ENCODE measurements at regions not wholly inside any gene's neighbourhood (a gene's known extent, or its start where the extent isn't known, plus 50 kb on each side); places are given as distances from the start of the nearest gene placed in this dataset.

DNA sequence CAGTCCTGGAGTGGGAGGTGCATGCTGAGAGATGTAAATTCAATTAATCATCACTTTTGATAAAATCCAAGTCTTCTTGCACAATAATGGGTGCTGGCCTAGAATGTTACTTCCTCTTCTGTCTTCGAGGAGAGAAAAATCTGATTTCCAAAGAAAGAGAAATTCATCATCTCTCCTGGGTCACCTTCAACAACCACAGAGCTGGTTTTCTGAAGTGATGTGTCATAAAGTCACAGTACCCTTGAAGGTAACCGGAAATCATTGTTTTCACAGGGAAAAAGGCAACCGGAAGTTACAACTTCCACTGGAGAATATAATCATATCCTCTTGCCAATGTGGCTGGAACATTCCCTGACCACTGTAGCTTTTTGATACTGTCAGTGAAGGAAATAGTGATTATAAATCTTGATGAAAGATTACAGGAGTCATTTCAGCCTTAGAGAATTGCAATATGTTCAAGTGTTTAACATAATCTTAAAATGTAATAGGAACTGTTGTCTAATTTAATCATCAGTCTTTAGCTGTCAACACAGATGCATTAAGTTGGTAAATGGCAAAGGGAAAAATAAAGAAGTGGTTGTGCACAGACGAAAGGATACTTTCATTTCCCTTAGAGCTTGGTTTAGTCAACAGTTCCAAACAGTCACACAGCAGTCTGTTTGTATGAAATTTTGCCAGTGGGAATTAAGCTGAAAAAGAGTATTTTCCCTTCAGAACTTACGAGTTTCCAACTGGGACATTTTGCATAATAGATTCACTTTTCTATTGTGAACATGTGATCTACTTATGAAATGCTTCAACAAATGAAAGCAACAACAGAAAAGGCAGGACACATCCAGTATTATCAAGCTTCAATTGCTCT, 106.5 kb upstream of the SLC4A7 start:
- DNase-seq = no peak

- DNase-seq = no peak
Measured at GRCh38 chr3:27589795-27590194, 105.6 kb upstream of the SLC4A7 start.

DNA sequence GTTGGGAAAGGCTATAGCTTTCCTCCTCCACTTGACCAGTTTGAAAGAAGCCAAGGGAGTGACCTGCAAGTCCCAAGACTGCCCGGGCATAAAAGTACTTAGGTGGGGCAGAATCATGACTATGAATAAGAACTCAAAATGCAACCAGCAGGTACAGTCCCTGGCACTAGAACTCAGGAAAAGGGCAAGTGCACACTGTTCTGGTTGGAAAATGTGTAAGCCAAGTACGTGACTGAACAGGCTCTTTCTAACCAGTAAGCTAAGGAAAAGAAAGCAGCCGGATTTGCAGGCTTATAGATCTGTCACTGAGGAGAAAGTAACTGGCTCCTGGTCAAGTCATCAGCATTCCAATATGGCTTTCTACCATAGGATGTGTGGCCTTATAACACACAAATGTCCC, 101.2 kb upstream of the SLC4A7 start:
- DNase-seq = no peak

DNA sequence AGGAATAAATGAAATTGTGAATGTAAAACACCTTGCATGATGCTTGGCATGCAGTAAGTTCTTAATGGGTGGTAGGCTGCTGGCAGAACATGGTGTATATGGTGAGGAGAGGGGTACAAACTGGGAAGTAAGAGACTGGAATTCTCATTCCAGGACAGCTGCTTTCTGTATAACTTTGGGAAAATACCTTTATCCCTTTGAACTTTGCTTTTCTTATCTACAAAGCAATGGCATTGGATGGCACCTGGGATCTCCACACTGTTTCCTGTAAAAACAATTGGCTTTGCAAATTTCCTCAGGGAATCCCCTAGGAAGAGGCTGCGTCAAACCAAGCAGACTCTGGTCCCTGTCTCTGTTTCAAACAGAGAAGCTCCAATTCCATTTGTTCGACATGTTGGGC, 100.7 kb upstream of the SLC4A7 start:
- DNase-seq = no peak

DNA sequence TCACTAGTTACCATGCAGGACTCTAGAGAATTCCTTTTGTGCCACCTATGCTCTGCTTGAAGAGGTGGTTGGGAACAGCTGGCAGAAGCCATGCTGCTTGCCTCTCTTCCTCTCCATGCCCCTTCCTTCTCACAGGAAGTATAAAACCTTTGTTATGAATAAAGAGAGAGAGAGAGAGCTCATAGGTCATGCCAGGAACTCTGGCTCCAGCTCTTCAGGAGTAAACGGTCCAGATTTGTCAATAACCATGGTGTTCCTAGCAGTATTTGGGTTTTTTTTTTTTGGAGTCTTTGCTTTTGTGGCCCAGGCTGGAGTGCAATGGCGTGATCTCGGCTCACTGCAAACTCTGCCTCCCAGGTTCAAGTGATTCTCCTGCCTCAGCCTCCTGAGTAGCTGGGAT, 97.7 kb upstream of the SLC4A7 start:
- DNase-seq = no peak

DNA sequence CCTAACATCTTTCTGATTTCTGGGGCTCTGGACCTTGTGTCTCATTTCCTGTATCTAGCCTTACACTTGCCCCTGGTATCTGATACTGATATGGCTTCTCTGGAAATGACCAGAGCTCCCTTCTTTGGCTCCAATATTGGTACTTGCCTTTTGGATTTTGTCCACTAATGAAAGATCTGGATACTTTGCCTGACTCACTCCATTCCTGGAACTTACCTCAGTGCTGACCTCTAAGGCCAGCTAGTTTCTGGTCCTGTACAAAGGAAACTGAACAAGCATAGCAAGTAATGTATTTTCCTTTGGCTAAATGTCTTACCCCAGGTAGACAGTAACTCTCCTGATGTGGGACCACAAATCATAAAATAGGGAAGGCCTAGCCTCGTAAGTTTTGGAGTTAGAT, 93.8 kb upstream of the SLC4A7 start:
- no peak for DNase-seq

DNA sequence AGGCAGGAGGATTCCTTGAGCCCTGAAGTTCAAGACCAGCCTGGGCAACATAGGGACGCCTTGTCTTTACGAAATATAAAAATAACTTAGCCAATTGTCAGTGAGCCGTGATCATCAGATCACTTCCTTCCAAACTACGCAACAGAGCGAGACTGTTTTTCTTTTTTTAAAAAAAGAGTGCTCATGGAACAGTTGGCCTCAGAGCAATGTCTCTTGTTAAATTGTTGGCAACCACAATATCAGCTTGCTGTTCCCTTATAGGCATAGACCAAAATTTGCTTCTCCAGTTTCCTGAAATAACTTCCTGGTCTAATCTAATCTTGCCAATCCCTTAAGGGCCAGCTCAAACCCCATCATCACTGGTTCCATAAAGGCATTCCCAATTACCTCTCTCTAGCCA, 93.3 kb upstream of the SLC4A7 start:
- no peak for DNase-seq

DNA sequence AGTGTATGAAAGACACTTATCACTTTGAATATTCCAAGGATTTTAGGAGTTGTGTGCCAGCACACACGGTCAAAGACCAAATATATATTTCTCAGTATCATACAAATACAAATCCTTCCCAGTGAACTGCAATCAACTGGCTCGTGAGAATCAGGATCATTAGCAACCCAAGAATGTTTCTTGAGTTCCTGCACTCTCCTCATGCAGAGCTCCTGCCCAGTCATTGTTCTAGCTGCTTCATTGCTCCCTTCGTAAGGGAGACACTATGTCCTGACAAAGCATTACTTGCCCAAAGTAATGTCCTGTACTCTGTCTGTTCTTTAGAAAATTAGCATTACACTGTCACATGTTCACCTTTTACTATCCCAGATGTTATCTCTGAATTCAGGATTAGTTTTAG, 92.0 kb upstream of the SLC4A7 start:
- no peak for DNase-seq

DNA sequence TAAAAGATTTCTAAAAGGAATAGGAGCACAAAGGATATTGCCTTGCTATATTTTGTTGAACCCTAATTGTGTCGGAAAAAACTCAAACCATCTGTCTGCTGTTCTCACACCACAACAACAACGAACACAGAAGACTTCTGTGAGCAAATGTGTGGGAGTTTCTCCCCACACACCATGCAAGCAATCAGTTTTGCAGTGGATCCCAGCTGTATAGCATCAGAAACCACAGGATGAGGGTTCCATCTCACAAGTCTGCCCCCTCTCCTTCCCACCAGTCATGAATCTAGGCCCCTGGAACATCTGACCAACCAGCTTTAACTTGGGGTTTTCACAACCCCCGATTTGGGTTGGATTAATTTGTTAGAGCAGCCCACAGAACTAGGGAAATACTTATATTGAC, 91.3 kb upstream of the SLC4A7 start:
- no peak for DNase-seq

GRCh38 chr3:27574438-27574795, 90.2 kb upstream of the SLC4A7 start:
- DNase-seq = no peak

- no peak for DNase-seq
Measured at GRCh38 chr3:27573780-27574437, 89.7 kb upstream of the SLC4A7 start.

DNA sequence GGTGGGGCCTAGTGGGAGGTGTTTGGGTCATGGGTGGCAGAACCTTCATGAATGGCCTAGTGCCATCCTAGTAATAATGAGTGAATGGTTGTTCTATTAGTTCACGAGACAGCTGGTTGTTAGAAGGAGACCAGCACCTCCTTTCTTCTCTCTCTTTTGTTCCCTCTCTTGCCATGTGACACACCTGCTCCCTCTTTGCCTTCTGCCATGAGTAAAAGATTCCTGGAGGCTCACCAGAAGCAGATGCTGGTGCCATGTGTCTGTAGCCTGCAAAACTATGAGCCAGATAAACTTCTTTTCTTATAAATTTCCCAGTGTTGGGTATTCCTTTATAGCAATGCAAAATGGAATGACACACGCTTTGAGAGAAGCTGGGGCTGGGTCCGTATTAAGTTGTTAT, 89.0 kb upstream of the SLC4A7 start:
- no peak for DNase-seq

DNA sequence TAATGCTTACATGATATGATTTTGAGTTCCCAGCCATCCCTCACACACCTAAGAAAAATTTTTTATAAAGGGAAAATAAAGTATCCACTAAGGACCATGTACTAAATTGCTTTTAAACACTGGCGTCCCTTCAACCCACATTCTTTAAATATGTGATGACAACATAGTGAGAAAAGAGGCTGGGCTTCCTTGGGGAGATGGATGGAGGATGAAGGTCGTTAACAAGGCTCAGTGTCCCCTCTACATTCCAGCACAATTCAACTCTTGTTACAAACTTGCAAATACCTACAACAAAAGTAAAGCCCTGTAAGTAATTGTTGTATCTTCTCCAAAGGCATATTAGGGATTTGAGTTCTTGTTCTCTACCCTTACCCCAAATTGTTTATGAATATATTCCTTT, 87.2 kb upstream of the SLC4A7 start:
- DNase-seq = no peak

DNA sequence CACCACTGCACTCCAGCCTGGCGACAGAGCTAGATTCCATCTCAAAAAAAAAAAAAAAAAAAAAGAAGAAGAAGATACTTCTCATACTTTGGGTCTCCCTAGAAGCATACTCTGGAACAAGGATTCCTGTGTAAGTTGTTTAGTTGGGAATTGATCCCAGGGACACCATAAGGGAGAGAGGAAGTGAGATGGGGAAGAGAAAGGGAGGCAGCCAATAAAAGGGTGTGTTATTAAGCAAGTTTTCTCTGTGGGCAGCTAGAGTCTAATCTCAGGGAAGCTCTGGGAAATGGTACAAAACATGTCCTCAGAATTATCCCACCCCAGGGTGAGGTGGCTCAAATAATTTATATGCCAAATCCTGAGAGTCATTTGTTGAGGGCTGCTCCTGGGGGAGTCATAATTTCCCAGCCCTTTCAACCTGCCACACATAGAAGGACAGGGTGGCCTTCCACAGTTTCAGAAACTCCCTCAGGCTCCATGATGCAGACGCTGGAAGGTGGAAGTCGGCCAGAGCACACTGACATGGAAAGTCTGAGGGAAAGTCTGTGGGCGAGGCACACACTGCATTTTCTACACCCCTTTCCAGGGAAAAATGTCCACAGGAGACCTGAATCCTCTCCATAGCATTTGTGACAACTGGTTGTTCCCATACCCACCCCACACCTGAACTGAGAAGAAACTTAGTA, 86.4 kb upstream of the SLC4A7 start:
- DNase-seq = no peak

DNA sequence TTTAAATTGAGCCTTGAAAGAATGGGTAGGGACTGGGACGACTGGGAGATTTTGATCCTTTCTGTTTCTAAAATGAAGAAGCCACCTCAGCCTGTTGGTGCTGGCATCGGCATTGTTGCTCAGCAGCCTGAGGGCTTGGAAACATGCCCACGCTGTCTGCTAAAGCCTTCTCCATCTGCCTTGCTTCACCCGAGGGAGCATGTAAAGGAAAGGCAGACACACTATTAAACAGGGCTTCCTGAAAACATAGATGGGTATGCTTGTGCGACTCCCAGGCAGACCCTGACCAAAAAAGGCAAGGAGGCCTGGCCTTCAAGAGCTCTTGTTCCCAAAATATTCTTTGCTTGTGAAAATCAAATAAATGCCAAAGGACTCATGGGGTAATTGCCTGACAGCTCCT, 84.2 kb upstream of the SLC4A7 start:
- no peak for DNase-seq

DNA sequence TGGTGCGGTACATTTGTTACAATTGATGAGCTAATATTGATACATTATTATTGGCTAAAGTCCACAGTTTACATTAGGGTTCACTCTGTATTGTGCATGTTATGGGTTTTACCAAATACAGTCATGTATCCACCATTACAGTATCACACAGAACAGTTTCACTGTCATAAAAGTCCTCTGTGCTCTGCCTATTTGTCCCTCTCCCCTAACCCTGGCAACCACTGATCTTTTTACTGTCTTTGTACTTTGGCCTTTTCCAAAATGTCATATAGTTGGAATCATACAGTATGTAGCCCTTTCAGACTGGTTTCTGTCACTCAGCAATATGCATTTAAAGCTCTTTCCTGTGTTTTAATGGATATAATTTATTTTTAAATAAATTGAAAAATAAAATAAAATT, 83.1 kb upstream of the SLC4A7 start:
- DNase-seq = no peak

- no peak for DNase-seq
Measured at GRCh38 chr3:27565201-27565852, 81.1 kb upstream of the SLC4A7 start.

DNA sequence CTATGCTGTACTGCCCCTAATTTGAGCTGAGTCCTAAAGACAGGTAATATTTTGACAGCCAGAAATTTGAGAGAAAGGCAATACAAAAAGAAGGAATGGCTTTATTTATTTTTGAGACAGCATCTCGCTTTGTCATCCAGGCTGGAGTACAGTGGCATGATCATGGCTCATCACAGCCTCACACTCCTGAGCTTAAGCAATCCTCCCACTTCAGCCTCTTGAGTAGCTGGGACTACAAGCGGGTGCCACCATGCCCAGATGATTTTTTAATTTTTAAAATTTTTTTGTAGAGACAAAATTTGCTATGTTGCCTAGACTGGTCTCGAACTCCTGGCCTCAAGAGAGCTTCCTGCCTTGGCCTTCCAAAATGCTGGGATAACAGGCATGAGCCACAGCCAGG, 77.4 kb upstream of the SLC4A7 start:
- DNase-seq = no peak

DNA sequence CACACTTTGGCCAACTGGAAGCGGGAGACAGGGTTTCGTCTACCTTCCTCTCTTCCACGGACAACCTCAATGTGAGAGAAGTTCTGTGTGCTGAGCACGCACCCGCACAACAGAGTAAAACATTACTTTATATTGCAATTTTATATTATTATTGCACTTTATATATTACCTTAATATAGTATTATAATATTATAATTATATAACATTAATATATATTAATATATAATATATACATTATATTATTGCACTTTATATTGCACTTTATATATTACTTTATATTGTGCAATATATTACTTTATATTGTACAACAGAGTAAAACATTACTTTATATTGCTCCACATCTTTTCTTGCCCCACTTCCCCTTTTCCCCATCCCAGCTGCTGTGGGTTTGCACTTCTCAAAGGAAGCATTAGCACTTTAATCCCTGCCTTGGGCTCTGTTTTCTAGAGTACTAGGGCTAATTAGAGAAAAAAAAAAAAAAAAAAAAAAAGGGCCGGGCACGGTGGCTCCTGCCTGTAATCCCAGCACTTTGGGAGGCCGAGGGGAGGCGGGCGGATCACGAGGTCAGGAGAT, 76.4 kb upstream of the SLC4A7 start:
- no peak for DNase-seq

- DNase-seq = no peak
Measured at GRCh38 chr3:27559835-27560234, 75.7 kb upstream of the SLC4A7 start.

- no peak for DNase-seq
Measured at GRCh38 chr3:27559381-27559780, 75.2 kb upstream of the SLC4A7 start.

DNA sequence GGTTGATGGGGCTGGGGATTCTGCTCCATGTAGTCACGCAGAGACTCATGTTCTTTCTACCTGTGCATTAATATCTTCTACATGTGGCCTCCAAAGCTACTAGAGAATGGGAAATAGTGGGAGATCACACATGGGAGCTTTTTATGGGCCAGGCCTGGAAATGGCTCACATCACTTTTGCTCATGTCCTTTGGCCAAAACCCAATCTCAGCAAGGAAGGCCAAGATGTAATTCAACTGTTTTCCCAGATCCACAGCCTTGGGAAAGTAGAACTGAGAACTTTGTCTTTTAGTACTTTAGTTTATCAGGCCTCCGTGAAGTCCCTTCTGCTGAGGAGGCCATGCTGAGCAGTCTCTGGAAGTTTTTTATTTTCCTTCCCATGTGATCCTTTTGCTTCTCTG, 73.2 kb upstream of the SLC4A7 start:
- DNase-seq = no peak

GRCh38 chr3:27556887-27557286, 72.7 kb upstream of the SLC4A7 start:
- DNase-seq = no peak
